ENCODE measurements at regions not wholly inside any gene's neighbourhood (a gene's known extent, or its start where the extent isn't known, plus 50 kb on each side); places are given as distances from the start of the nearest gene placed in this dataset.

DNA sequence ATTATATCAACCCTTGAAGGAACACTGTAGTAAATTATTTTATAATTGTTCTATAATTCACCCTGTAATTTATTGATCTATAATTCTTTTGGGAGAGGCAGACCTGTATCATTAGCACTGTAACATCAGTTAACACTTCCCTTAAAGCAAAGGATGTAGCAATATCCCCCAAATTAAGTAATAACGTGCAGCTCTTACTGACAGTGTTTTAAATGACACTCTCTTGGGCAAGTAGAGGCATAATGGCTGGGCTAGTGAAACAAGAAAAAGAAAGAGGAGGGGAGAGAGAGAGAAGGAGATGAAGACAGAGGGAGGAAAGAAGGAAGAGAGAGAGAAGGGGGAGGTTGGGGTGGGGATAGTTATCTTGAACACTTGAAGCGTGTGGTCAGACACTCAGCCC lies 161.0 kb upstream of the RNF32 start:
- no peak overlapping the region for H2BK120ac ChIP-seq (ENCODE audit: low read depth, low read length)
- ATAC-seq (ENCODE audit: low read depth) (no peak), DNase-seq (no peak)
- no peak overlapping the region for H4K5ac ChIP-seq (ENCODE audit: low read depth, low read length)
- POLR2A ChIA-PET (ENCODE audit: unreplicated experiment): no interaction called here
- no peak overlapping the region for H2AFZ ChIP-seq (replicated peaks; ENCODE audit: low read length, poor library complexity)
- H3K23ac ChIP-seq (ENCODE audit: low read depth, low read length): no peak overlapping the region
- no peak overlapping the region for H3K27ac ChIP-seq (ENCODE audit: insufficient read depth, low read length)
- no peak overlapping the region for H3K4me3 ChIP-seq (ENCODE audit: insufficient read depth, low read depth, low read length)
- BruUV-seq (replicated peaks): no TSS peak
- H2BK20ac ChIP-seq (ENCODE audit: low read depth, low read length): no peak overlapping the region
- TF ChIP-seq MAZ (IDR thresholded peaks at IDR 0.05; ENCODE audit: borderline replicate concordance, low read depth, low read length): no peak
- TF ChIP-seq SMC3 (IDR thresholded peaks at IDR 0.05; ENCODE audit: low read depth, low read length): no peak
- no peak for TF ChIP-seq RCOR1 (IDR thresholded peaks at IDR 0.05; ENCODE audit: insufficient replicate concordance, low read length)
- no peak for TF ChIP-seq CEBPB (IDR thresholded peaks at IDR 0.05; ENCODE audit: low read depth, low read length)
- TF ChIP-seq POLR2A (IDR thresholded peaks at IDR 0.05; ENCODE audit: low read depth, low read length): no peak
- no peak for TF ChIP-seq MXI1 (IDR thresholded peaks at IDR 0.05; ENCODE audit: borderline replicate concordance, low read depth, low read length)
- no peak for TF ChIP-seq RAD21 (IDR thresholded peaks at IDR 0.05; ENCODE audit: low read length)
- no peak for TF ChIP-seq RFX5 (IDR thresholded peaks at IDR 0.05; ENCODE audit: low read depth, low read length)
- no peak for TF ChIP-seq BHLHE40 (IDR thresholded peaks at IDR 0.05; ENCODE audit: low read depth, low read length)
- TF ChIP-seq, protein P1, sequence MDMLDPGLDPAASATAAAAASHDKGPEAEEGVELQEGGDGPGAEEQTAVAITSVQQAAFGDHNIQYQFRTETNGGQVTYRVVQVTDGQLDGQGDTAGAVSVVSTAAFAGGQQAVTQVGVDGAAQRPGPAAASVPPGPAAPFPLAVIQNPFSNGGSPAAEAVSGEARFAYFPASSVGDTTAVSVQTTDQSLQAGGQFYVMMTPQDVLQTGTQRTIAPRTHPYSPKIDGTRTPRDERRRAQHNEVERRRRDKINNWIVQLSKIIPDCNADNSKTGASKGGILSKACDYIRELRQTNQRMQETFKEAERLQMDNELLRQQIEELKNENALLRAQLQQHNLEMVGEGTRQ (IDR thresholded peaks at IDR 0.05; ENCODE audit: low read depth, low read length): no peak
- TF ChIP-seq, protein P2, sequence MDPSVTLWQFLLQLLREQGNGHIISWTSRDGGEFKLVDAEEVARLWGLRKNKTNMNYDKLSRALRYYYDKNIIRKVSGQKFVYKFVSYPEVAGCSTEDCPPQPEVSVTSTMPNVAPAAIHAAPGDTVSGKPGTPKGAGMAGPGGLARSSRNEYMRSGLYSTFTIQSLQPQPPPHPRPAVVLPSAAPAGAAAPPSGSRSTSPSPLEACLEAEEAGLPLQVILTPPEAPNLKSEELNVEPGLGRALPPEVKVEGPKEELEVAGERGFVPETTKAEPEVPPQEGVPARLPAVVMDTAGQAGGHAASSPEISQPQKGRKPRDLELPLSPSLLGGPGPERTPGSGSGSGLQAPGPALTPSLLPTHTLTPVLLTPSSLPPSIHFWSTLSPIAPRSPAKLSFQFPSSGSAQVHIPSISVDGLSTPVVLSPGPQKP (IDR thresholded peaks at IDR 0.05; ENCODE audit: borderline replicate concordance, low read depth, low read length): no peak
- TF ChIP-seq, protein P3, sequence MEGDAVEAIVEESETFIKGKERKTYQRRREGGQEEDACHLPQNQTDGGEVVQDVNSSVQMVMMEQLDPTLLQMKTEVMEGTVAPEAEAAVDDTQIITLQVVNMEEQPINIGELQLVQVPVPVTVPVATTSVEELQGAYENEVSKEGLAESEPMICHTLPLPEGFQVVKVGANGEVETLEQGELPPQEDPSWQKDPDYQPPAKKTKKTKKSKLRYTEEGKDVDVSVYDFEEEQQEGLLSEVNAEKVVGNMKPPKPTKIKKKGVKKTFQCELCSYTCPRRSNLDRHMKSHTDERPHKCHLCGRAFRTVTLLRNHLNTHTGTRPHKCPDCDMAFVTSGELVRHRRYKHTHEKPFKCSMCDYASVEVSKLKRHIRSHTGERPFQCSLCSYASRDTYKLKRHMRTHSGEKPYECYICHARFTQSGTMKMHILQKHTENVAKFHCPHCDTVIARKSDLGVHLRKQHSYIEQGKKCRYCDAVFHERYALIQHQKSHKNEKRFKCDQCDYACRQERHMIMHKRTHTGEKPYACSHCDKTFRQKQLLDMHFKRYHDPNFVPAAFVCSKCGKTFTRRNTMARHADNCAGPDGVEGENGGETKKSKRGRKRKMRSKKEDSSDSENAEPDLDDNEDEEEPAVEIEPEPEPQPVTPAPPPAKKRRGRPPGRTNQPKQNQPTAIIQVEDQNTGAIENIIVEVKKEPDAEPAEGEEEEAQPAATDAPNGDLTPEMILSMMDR (conservative IDR thresholded peaks at IDR 0.05; ENCODE audit: low read depth, low read length): no peak
- TF ChIP-seq NFE2L2 (IDR thresholded peaks at IDR 0.05; ENCODE audit: low read depth, low read length): no peak
- no peak overlapping the region for H3K4ac ChIP-seq (ENCODE audit: low read depth, low read length)
- H3K79me1 ChIP-seq (ENCODE audit: low read depth in 1 of 2, low read length in 2 of 2): no peaks in the 10 kb centered on the region
- no peak overlapping the region for H4K8ac ChIP-seq (ENCODE audit: low read depth in 2 of 2, low read length in 2 of 2)
- H2BK5ac ChIP-seq (ENCODE audit: low read depth, low read length, poor library complexity, severe bottlenecking): no peak overlapping the region
- H2BK15ac ChIP-seq (ENCODE audit: low read depth, low read length): no peak overlapping the region
- no peak overlapping the region for H3K56ac ChIP-seq (ENCODE audit: extremely low read depth, insufficient read depth, low read length)
- no peaks in the 10 kb centered on the region for H3K27me3 ChIP-seq (ENCODE audit: control insufficient read depth, insufficient read depth, low read length)
- H2AK9ac ChIP-seq (replicated peaks; ENCODE audit: low read depth, low read length, poor library complexity): no peak overlapping the region
- H3K9me1 ChIP-seq (ENCODE audit: insufficient read depth, low read length): peaks cover 10% of the 10 kb centered on the region
- 80% methylated on average over 1 of the region's 2 CpGs; no CpG with 5 or more reads in 1 of the 2 experiments for WGBS, 2 experiments (ENCODE audit: extremely low coverage in 2 of 2, insufficient read length in 1 of 2)
- no peak overlapping the region for H3K14ac ChIP-seq (replicated peaks; ENCODE audit: low read depth, low read length)
- no peak overlapping the region for H2AK5ac ChIP-seq (ENCODE audit: low read depth, low read length)
- H4K91ac ChIP-seq (ENCODE audit: insufficient read depth, low read depth, low read length): no peak overlapping the region
- dilution Hi-C loops (cut with HindIII; ENCODE audit: low sequenced_read_pairs, unreplicated experiment): no loop called here
- no peak overlapping the region for H3K9ac ChIP-seq (ENCODE audit: low read depth, low read length)
- H4K20me1 ChIP-seq (ENCODE audit: insufficient read depth, low read length): no peaks in the 10 kb centered on the region
- no peaks in the 10 kb centered on the region; the same call in 1 of the 2 replicates for H3K9me3 ChIP-seq (ENCODE audit: control insufficient read depth, insufficient read depth, low read length)
- peaks cover 11% of the 10 kb centered on the region for H3K4me1 ChIP-seq (ENCODE audit: control insufficient read depth, insufficient read depth, low read length)
- H3K18ac ChIP-seq (ENCODE audit: low read depth, low read length): no peak overlapping the region
- H3K4me2 ChIP-seq (ENCODE audit: low read depth, low read length): no peak overlapping the region
- no peaks in the 10 kb centered on the region for H3K36me3 ChIP-seq (ENCODE audit: control insufficient read depth, insufficient read depth, low read length)
- CTCF ChIA-PET: no interaction called here
- in situ Hi-C loops (cut with MboI; ENCODE audit: low sequenced_read_pairs): loop anchor here (10.0 kb wide), 1 partner anchor 665 kb away; the partner anchor contains the start of gene SHH
- intact Hi-C loops (cut with micrococcal nuclease): loop anchor here (10.0 kb wide), 1 partner anchor 275 kb away; no protein-coding TSS in a partner anchor
